Esophagus squamous epithelium (tissue), 5 donors: ENCODE measurements at regions not wholly inside any gene's neighbourhood (a gene's known extent, or its start where the extent isn't known, plus 50 kb on each side); places are given as distances from the start of the nearest gene placed in this dataset.
"Not testable (repeated sequence)": the region's sequence is repeated elsewhere in the genome, so short reads cannot be mapped to it uniquely, and the experiment has no call there.

Experiments used
- DNase-seq: peaks from one replicate; lab custom pipeline; 2025; lab: John Stamatoyannopoulos, UW
- H3K27ac ChIP-seq, 4 donors: fragments of 200-600 bp; sonication (generic); one replicate each; pipeline ENCODE4 v1.5.1; 2016 to 2019; ENCODE audit warnings: mild to moderate bottlenecking in 1 of 4
- H3K27me3 ChIP-seq, 4 donors: fragments of 200-600 bp; sonication (generic); 1 replicate in 3 of 4; 2 replicates in 1 of 4; pipeline versions ENCODE4 v1.5.1 to v1.6.0; 2017 to 2021; ENCODE audit warnings: antibody characterized with exemption in 1 of 4
- H3K36me3 ChIP-seq, 3 donors: fragments of 200-600 bp; sonication (generic); one replicate each; pipeline ENCODE4 v1.5.1; 2016 to 2019
- H3K4me1 ChIP-seq, 3 donors: fragments of 200-600 bp; sonication (generic); one replicate each; pipeline ENCODE4 v1.5.1; 2017 to 2019
- H3K4me3 ChIP-seq, 4 donors: fragments of 200-600 bp; sonication (generic); 1 replicate in 3 of 4; 2 replicates in 1 of 4; pipeline ENCODE4 v1.5.1; 2016 to 2019; ENCODE audit warnings: mild to moderate bottlenecking in 2 of 4, moderate library complexity in 1 of 4
- H3K9me3 ChIP-seq, 3 donors: fragments of 200-600 bp; sonication (generic); one replicate each; pipeline ENCODE4 v1.5.1; 2016 to 2019
- POLR2A ChIP-seq, 4 donors: fragments of 450-650 bp; IDR thresholded peaks; one replicate each; pipeline ENCODE4 v1.6.1; 2017; ENCODE audit warnings: antibody characterized with exemption in 4 of 4, mild to moderate bottlenecking in 4 of 4, moderate library complexity in 3 of 4
- WGBS, 2 donors: methylation state at CpG; one replicate each; pipeline ENCODE4 v1.1.5; 2018; 5-methylcytosine and 5-hydroxymethylcytosine counted together
- intact Hi-C: fragments of 100-400 bp; cut with DNase I; formaldehyde crosslinking; loops from one replicate; pipeline ENCODE4 v1.15.0; 2022
- TF ChIP-seq, protein P1 (sequence below), 6 experiments: fragments of 450-650 bp in 4 of 6; fragments of 200-600 bp in 2 of 6; sonication (generic) in 2 of 6; IDR thresholded peaks; one replicate each; pipeline ENCODE4 v1.5.1; 2016 to 2019; ENCODE audit warnings: antibody characterized with exemption in 6 of 6, mild to moderate bottlenecking in 4 of 6, moderate library complexity in 4 of 6
- donor health status: DM: yes; HTN: yes; CAD: no.

DNA sequence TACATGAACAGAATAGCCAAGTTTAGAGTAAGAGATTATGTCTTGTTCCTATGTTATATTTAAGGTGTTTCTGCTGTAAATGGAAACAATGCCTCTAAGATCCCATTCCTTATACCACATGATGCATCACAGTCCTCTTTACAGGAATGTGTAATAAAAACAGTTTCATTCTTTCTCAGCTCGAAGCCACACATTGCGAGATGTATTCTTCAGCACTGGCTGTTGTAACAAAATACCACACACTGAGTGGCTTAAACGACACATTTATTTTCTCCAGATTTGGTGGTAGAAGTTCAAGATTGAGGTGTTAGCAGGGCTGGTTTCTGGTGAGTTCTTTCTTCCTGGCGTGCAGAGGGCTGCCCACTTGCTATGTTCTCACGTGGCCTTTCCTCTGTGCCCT lies 246.2 kb downstream of the SOCS6 start:
- no peaks in the 10 kb centered on the region for H3K36me3 ChIP-seq
- no peak for DNase-seq
- no peak overlapping the region for H3K4me3 ChIP-seq
- H3K27ac ChIP-seq = no peak overlapping the region
- 56 to 67% methylated on average over 5 of the region's 5 CpGs for WGBS, 2 donors
- no peaks in the 10 kb centered on the region for H3K27me3 ChIP-seq
- H3K4me1 ChIP-seq = no peaks in the 10 kb centered on the region
- no peaks in the 10 kb centered on the region for H3K9me3 ChIP-seq
- TF ChIP-seq, protein P1, sequence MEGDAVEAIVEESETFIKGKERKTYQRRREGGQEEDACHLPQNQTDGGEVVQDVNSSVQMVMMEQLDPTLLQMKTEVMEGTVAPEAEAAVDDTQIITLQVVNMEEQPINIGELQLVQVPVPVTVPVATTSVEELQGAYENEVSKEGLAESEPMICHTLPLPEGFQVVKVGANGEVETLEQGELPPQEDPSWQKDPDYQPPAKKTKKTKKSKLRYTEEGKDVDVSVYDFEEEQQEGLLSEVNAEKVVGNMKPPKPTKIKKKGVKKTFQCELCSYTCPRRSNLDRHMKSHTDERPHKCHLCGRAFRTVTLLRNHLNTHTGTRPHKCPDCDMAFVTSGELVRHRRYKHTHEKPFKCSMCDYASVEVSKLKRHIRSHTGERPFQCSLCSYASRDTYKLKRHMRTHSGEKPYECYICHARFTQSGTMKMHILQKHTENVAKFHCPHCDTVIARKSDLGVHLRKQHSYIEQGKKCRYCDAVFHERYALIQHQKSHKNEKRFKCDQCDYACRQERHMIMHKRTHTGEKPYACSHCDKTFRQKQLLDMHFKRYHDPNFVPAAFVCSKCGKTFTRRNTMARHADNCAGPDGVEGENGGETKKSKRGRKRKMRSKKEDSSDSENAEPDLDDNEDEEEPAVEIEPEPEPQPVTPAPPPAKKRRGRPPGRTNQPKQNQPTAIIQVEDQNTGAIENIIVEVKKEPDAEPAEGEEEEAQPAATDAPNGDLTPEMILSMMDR (IDR thresholded peaks at IDR 0.05) = no peak
- intact Hi-C loops = no loop called here

DNA sequence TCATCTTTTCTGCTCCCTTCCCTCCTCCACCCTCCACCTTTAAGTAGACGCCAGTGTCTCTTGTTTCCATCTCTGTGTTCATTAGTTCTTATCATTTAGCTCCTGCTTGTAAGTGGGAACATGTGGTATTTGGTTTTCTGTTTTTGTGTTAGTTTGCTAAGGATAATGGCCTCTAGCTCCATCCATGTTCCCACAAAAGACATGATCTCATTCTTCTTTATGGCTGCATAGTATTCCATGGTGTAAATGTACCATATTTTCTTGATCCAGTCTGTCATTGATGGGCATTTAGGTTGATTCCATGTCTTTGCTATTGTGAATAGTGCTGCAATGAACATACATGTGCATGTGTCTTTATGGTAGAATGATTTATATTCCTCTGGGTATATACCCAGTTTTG lies 236.5 kb downstream of the SOCS6 start:
- H3K4me1 ChIP-seq, H3K27me3 ChIP-seq, intact Hi-C loops, H3K36me3 ChIP-seq, H3K4me3 ChIP-seq, H3K27ac ChIP-seq, H3K9me3 ChIP-seq, DNase-seq: not testable (repeated sequence)
- 94 to 95% methylated on average over 1 of the region's 1 CpG for WGBS, 2 donors

- H3K36me3 ChIP-seq = no peaks in the 10 kb centered on the region
Observed at GRCh38 chr18:70523792-70524182, 234.9 kb downstream of the SOCS6 start.

DNA sequence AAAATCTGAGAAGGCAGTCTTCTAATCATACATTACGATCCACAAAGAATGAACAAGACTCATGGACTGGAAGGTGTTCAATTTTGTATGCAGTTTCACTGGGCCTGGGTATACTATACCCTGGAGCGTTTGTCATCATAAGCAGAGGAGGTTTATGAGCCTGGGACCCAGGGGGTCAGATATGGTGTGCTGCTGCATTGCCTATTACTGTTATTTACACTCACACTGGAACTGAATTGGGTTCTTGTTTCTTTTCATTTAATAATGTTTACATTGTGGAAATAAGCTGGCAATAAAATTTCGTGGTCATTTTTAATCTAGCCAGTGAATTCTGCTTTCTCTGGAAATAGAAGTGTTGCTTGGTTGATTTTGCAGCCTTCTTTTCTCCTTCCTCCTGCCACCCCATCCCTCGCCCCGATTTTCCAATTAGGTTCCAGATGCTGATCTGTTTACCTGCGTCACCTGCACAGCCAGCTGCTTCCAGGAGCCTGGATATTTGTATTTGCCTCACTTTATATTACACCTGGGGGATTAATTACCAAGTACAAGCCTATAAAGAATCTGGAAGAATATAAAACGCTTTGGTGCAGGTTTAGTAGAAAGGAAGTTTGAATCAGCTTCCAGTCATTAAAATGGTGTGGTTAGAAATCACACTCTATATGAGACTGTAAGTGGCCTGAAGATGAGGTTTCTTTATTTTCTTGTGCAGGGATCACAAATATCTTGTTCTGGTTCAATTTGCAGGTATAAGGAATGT lies 234.4 kb downstream of the SOCS6 start:
- no peak for TF ChIP-seq POLR2A (IDR thresholded peaks at IDR 0.05)
- TF ChIP-seq, protein P1 (IDR thresholded peaks at IDR 0.05) = no peak
- Histone ChIP-seq H3K4me3 (no peak overlapping the region), H3K4me1 (no peaks in the 10 kb centered on the region), H3K27me3 (no peaks in the 10 kb centered on the region), H3K9me3 (no peaks in the 10 kb centered on the region), H3K36me3 (no peaks in the 10 kb centered on the region), H3K27ac (no peak overlapping the region)
- intact Hi-C loops = no loop called here
- no peak for DNase-seq
- WGBS, 2 donors = 45 to 48% methylated on average over 7 of the region's 7 CpGs

More at GRCh38 chr18:70523792-70524182, 234.9 kb downstream of the SOCS6 start:
- DNase-seq = no peak
- TF ChIP-seq, protein P1 (IDR thresholded peaks at IDR 0.05) = no peak
- TF ChIP-seq POLR2A (IDR thresholded peaks at IDR 0.05) = no peak
- 60 to 69% methylated on average over 3 of the region's 3 CpGs for WGBS, 2 donors
- Histone ChIP-seq H3K27ac (no peak overlapping the region), H3K9me3 (no peaks in the 10 kb centered on the region), H3K4me1 (no peaks in the 10 kb centered on the region), H3K4me3 (no peak overlapping the region), H3K27me3 (no peaks in the 10 kb centered on the region)
- intact Hi-C loops = no loop called here

GRCh38 chr18:70522183-70522680 lies 233.4 kb downstream of the SOCS6 start:
- no peak for DNase-seq
- no peak for TF ChIP-seq POLR2A (IDR thresholded peaks at IDR 0.05)
- TF ChIP-seq, protein P1 (IDR thresholded peaks at IDR 0.05) = no peak
- no peaks in the 10 kb centered on the region for H3K9me3 ChIP-seq
- no peaks in the 10 kb centered on the region for H3K4me1 ChIP-seq
- no peaks in the 10 kb centered on the region for H3K36me3 ChIP-seq
- no peaks in the 10 kb centered on the region for H3K27me3 ChIP-seq
- WGBS, 2 donors = 52 to 57% methylated on average over 5 of the region's 5 CpGs
- no peak overlapping the region for H3K4me3 ChIP-seq
- H3K27ac ChIP-seq = no peak overlapping the region
- intact Hi-C loops = no loop called here
